ENCODE measurements at regions not wholly inside any gene's neighbourhood (a gene's known extent, or its start where the extent isn't known, plus 50 kb on each side); places are given as distances from the start of the nearest gene placed in this dataset.
"Not testable (repeated sequence)": the region's sequence is repeated elsewhere in the genome, so short reads cannot be mapped to it uniquely, and the experiment has no call there.

GRCh38 chr11:88061111-88061510, 114.1 kb downstream of the RAB38 start:
- DNase-seq = no peak

- no peak for DNase-seq
Measured at GRCh38 chr11:88059326-88059725, 115.9 kb downstream of the RAB38 start.

- DNase-seq = no peak
Measured at GRCh38 chr11:88051396-88051795, 123.8 kb downstream of the RAB38 start.

GRCh38 chr11:88050247-88050646, 125.0 kb downstream of the RAB38 start:
- no peak for DNase-seq

GRCh38 chr11:88045288-88045687, 130.0 kb downstream of the RAB38 start:
- not testable (repeated sequence) for DNase-seq

- not testable (repeated sequence) for DNase-seq
Measured at GRCh38 chr11:88044658-88045057, 130.6 kb downstream of the RAB38 start.

- DNase-seq = no peak
Measured at GRCh38 chr11:88043149-88043548, 132.1 kb downstream of the RAB38 start.

GRCh38 chr11:88042647-88043046, 132.6 kb downstream of the RAB38 start:
- DNase-seq = no peak

GRCh38 chr11:88042238-88042637, 133.0 kb downstream of the RAB38 start:
- no peak for DNase-seq

GRCh38 chr11:88041679-88042078, 133.6 kb downstream of the RAB38 start:
- DNase-seq = no peak

- DNase-seq = no peak
Measured at GRCh38 chr11:88040148-88040496, 135.1 kb downstream of the RAB38 start.

GRCh38 chr11:88039476-88040147, 135.6 kb downstream of the RAB38 start:
- no peak for DNase-seq

GRCh38 chr11:88038063-88038462, 137.2 kb downstream of the RAB38 start:
- no peak for DNase-seq

GRCh38 chr11:88036701-88037100, 138.5 kb downstream of the RAB38 start:
- DNase-seq = no peak

- no peak for DNase-seq
Measured at GRCh38 chr11:88035271-88035670, 140.0 kb downstream of the RAB38 start.

GRCh38 chr11:88017666-88018065, 157.6 kb downstream of the RAB38 start:
- no peak for DNase-seq

GRCh38 chr11:88016392-88017170, 158.7 kb downstream of the RAB38 start:
- DNase-seq = no peak

- DNase-seq = no peak
Measured at GRCh38 chr11:88015170-88015569, 160.1 kb downstream of the RAB38 start.

- no peak for DNase-seq
Measured at GRCh38 chr11:88013508-88014065, 161.7 kb downstream of the RAB38 start.

- no peak for DNase-seq
Measured at GRCh38 chr11:88012456-88012855, 162.8 kb downstream of the RAB38 start.

- no peak for DNase-seq
Measured at GRCh38 chr11:87976009-87976408, 199.2 kb downstream of the RAB38 start.

- DNase-seq = no peak
Measured at GRCh38 chr11:87974797-87975196, 200.4 kb downstream of the RAB38 start.

- no peak for DNase-seq
Measured at GRCh38 chr11:87972133-87972532, 203.1 kb downstream of the RAB38 start.

- no peak for DNase-seq
Measured at GRCh38 chr11:87971354-87971753, 203.9 kb downstream of the RAB38 start.

All from activated T-cell treated with anti-CD3 and anti-CD28 coated beads, Interleukin-2, amount 50 U/mL, for 1 hour (primary cell).